22Rv1 (cell line): ENCODE measurements at regions not wholly inside any gene's neighbourhood (a gene's known extent, or its start where the extent isn't known, plus 50 kb on each side); places are given as distances from the start of the nearest gene placed in this dataset.

Experiments used
- ZFX ChIP-seq: fragments of 450-650 bp; IDR thresholded peaks from 2 replicates; pipeline ENCODE4 v1.6.1; 2017; ENCODE audit warnings: antibody characterized with exemption, borderline replicate concordance
- TF ChIP-seq, protein P1 (sequence below): fragments of 450-650 bp; IDR thresholded peaks from 2 replicates; pipeline ENCODE4 v1.5.1; 2017; ENCODE audit warnings: mild to moderate bottlenecking

DNA sequence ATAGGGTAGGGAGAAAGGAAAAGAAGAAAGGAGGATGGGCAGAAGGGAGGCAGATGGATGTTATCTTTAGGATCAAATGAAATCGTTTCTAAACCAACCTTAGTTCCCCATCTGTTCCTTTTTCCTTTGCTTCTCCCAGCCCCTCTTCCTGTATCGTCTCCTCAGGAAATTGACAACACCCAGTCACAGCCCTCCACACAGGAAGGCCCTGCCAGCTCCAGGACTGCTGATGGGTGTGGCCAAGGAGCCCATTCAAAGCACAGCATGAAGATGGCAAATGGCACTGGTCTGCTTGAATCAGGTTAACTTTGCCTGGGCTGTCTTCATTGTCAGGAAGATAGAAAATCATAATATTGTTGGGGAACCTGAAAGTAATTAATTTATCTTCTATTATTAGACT, 164.8 kb downstream of the C11orf87 start:
- TF ChIP-seq, protein P1, sequence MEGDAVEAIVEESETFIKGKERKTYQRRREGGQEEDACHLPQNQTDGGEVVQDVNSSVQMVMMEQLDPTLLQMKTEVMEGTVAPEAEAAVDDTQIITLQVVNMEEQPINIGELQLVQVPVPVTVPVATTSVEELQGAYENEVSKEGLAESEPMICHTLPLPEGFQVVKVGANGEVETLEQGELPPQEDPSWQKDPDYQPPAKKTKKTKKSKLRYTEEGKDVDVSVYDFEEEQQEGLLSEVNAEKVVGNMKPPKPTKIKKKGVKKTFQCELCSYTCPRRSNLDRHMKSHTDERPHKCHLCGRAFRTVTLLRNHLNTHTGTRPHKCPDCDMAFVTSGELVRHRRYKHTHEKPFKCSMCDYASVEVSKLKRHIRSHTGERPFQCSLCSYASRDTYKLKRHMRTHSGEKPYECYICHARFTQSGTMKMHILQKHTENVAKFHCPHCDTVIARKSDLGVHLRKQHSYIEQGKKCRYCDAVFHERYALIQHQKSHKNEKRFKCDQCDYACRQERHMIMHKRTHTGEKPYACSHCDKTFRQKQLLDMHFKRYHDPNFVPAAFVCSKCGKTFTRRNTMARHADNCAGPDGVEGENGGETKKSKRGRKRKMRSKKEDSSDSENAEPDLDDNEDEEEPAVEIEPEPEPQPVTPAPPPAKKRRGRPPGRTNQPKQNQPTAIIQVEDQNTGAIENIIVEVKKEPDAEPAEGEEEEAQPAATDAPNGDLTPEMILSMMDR = no peak
- TF ChIP-seq ZFX = no peak
